Dermis microvascular lymphatic vessel endothelial cell (primary cell): ENCODE measurements at regions not wholly inside any gene's neighbourhood (a gene's known extent, or its start where the extent isn't known, plus 50 kb on each side); places are given as distances from the start of the nearest gene placed in this dataset.
"Not testable (repeated sequence)": the region's sequence is repeated elsewhere in the genome, so short reads cannot be mapped to it uniquely, and the experiment has no call there.

Source experiments
- DNase-seq, 2 donors: peaks; one replicate each; pipeline versions ENCODE4 v3.0.0 to v3.0.0-alpha.2; 2010; ENCODE audit warnings: low read depth in 2 of 2

DNA sequence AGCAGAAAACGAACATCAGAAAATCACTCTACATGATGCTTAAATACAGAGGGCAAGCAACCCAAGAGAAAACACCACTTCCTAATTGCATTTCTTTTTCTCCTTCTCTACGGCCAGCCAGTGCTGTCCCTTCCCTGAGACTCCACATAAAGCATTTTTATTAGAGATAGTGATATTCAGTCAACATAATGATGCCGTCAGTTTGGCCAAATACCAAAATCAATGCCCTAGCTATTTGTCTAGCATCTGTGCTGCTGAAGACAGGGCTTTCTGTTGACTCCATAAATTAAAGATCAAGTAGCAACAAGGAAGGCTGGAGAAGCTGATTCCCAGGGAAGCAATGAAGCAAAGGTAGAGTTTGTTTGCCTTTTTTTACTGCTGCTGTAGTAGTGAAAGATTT is 1024.9 kb downstream of the REEP3 start:
- no peak for DNase-seq

DNA sequence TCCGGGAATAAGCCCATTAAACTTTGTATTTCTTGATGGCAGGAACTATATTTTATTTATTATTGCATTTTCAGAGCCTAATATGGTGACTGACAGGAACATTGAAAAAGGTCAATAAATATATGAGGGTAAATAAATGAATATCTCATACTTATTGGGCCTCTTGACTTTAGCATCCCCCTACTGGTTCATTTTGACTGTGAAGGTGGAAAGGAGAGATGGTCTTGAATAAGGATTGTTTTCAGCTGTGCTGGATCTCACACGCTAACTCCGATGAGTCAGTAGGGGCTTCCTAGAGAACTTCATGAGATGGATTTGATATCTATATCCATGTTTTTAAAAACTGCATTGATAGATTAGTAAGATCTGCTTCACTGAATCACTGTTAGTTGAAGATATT is 1026.0 kb downstream of the REEP3 start:
- no peak for DNase-seq

DNA sequence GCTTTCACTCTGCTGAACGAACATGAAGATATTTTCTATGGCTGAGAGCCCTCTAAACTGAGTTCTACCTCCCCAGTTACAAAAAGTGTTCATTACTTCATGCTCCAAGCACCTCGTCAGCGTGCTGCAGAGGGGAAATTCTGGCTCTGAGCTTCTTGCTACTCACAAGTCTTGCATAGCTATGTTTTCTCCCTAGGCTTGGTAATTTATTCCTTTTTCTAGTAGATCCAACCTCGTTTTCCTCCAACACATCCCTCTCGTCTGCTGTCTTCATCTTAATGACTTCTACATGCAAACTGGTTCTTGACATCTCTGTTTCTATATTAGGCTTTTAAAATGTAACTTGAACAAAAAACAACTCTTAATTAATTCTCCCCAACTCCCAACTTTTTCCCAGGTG is 1034.5 kb downstream of the REEP3 start:
- no peak for DNase-seq

DNA sequence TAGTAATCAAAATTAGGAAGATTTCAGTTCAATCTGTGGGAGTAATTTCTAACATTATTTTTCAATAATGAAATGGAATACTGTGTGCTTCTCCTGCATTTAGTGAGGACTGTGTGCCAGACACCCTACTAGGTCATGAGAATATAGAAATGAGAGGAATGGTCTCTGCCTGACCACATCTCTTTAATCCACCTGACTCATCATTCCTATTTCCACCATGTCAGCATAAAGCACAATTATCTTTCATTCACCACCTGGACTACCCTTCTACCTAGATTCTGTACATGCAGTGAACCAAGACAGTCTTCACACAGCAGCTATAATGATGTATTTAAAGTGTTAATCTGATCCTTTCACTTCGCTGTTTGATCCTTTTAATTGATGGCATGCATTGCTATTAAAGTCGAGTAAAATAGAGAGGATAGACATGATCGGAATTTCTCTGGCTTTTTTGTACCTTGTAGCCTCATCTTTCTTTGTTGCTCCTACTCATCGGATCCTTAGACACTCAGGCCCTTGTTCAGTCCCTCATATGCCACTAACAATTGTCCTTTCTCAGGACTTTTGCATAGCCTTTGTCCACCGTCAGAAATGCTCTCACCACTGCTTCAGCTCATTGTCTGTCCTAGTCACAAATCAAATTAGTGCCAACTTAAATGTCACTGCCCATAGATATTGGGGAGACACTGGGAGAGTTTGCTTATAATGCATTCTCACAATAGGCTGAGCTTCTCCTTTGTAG is 1037.1 kb downstream of the REEP3 start:
- DNase-seq = no peak

DNA sequence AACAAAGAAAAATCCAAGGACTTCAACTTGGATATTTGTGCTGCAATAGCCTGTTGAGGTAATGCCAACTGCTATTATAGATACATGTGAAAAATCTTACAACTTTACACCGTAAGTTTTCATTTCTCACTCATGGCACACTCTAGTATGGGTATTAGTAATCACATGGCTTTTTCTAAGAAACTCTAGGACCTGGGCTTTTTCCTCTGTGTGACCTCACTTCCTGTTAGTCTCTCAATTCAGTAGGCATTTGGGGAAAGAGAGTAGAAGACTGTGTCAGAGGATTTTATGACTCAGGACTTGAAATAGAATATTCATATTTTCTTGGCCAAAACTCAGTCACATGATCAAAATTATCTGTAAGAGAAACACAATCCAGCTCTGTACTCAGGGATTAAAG is 1049.9 kb downstream of the REEP3 start:
- DNase-seq = no peak

DNA sequence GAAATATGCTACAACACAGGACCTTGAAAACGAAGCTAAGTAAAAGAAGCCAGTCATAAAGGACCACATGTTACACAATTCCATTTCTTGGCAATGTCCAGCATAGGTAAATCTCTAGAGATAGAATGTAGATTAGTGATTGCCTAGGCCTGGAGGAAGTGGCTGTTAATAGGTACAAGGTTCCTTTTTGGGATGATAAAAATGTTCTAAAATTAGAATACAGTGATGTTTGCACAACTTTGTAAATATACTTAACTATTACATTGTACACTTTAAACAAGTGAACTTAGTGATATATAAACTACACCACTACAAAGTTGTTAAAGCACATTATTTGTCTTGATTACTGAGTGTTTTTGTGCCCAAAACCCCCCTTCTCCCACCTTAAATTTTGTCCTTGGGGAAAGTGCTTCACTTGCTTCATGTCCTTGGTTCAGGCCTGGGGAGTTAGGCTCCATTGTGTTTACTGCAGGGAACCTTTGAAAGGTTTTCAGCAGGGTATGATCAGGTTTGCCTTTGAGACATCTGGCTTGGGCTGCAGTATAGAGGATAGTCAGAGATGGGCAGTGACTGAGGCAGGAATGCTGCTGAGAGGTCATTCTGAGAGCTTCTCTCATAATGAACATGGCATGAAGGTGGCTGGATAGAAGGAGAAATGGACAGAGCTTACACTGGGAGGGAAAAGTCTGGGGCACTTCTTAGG is 1052.6 kb downstream of the REEP3 start:
- no peak for DNase-seq

DNA sequence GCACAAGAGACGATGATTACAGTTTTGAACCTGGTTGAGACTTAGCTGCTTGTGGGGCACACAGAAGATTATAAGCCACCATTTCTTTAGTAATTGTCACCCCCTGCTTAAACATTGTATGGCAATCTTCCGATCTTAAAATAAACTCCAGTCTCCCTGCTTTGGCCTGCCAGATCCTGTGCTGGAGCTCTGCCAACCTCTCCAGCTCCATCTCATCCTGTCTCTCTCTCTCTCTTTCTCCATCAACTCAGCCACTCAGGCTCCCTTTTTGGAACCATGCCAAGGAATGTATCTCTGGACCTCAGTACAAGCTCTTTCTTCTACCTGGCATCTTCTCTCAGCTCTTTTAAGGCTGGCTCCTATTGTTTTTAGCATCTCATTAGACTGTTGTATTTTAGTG is 1053.2 kb downstream of the REEP3 start:
- DNase-seq = no peak

DNA sequence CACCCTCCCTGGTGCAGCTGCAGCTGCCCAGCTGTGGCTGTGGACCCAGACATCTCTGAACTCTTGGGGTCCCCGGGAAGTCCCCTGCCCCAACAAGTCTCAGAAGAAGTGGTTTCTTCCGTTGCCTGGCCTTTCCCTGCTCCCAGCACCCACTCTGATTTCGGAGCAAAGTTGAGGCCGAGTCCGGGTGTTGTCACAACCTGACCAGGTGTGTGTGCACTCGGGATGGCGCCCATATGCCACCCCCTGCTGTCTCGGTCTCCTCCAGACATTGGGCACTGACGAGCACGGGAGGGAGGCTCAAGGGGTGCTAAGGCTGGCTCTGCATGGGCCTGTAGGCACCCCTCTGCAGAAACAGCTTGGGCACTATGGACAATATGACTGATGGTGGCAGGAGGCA is 1055.3 kb downstream of the REEP3 start:
- no peak for DNase-seq

DNA sequence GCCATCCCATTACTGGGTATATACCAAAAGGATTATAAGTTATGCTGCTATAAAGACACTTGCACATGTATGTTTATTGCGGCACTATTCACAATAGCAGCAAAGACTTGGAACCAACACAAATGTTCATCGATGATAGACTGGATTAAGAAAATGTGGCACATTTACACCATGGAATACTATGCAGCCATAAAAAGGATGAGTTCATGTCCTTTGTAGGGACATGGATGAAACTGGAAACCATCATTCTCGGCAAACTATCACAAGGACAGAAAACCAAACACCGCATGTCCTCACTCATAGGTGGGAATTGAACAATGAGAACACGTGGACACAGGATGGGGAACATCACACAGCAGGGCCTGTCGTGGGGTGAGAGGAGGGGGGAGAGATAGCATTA is 1057.6 kb downstream of the REEP3 start:
- not testable (repeated sequence) for DNase-seq

DNA sequence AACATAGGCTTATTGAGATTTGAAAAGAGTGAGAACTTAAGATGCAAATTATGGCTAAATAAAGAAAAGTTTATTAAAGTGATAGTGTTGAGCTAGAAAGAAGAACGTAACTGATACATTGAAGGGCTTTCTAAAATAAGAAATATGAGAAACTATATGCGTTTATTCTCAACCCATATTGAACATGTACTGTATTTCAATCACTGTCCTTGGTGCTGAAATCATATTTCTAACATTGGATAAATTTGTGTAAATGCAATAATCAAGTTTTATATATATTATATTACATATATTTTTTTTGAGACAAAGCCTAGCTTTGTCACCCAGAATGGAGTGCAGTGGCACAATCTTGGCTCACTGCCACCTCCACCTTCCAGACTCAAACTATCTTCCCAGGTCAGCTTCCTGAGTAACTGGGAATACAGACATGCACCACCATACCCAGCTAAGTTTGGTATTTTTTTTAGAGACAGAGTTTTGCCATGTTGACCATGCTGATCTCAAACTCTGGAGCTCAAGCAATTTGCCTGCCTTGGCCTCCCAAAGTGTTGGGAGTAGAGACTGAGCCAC is 1065.8 kb downstream of the REEP3 start:
- DNase-seq = no peak

DNA sequence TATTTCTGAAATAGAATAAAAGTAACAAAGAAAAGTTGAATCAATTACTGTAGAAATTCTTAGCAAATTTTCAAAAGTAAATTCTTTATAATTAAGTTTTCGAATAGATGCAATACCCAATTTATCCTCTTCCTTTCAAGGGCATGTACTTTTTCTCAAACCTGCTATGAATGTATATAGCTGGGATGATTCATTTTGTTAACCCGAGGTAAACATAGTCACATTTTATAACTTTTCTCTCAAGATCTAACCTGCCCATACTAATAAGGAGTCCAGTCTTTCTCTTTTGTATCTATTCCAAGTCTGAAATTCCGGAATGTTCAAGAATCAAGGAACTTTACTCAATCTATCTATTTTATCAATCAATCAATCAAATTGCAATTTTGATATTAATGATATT is 1072.9 kb downstream of the REEP3 start:
- no peak for DNase-seq

DNA sequence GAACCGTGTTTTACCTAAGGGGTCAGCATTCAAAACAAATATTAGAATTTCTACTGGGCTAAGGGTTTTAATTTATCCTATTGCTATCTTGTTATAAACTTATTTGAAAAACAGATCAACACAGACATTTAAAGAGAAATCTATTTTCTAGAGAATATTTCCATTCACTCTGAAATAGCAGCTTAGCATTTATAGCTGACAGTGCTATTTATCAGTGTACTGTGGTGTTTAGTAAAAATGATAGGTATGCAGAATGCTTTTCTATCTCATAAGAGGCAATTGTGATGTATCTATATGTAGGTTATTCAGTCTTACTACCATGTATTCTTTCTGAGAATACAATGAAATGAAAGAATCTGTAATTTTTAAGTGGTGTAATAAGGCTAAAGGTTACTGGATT is 1077.4 kb downstream of the REEP3 start:
- DNase-seq = no peak

DNA sequence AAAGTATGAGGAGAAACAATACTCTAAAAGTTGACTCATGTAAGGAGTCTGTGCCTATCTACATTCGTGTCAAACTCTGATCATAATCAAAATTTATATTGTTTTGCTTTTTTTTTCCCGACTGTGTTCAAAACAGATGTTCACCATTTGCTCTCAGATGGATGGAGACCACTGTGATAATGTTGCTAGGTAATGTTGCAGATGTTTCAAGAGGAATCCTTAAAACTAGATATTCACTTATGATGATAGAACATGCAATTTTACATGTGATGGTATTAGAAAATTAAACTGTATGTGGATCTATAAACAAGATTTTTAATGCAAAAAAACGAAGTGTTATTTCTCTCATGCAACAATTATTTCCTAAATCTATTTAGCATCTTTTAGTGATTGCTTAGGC is 1080.1 kb downstream of the REEP3 start:
- DNase-seq = no peak

DNA sequence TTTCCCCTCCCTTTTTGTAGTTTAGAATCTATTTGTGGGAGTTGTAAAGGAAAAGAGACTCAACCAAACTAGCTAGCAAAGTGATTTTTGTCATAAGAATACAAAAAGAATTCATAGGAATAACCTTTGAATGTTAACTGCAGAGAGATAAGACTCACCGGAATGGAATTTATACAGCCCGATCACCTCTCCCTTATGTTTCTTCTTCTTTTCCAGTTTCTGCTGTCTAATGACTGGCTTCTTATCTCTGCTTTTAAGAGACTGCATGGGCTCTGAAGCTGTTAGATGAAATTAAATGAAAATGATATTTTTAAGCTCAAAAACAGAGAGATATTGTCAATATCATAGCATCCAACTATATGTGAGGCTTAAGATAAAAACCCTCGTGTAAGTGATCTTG is 1095.9 kb downstream of the REEP3 start:
- no peak for DNase-seq

DNA sequence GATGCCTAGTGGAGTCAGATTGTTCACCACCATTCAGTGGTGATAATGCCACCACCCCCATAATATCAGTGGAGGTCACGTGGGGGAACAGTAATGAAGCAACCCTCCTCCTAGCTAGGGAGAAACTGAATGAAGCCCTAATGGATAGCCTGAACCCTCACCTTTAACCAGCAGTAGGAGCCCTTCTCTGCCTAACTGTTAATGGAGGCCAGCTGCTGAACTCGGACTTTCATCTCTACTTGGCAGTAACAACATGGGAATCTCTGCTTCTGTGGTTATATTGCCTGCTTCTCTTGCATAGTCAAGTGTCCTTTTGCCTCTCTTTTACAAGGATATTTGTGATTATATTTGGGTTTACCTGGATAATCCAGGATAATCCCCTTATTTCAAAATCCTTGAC is 1097.9 kb downstream of the REEP3 start:
- no peak for DNase-seq

DNA sequence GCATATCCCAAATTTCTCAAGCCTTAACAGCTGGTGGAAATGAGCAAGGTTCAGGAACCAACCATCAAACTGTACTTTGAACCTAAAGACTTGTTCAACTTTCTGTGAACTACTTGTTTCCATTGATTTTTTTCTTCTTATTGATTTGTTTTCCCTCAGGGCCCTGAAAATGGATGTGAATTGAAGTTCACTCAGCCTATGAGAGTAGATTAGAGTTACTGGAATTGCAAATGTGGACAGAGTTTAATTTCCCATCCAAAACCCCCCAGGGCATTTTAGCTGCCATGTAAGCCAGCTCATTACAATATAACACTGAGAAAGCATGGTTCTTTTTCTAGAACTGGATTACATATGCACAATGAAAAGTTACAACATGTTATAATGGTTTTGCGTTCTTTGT is 1105.7 kb downstream of the REEP3 start:
- no peak for DNase-seq

DNA sequence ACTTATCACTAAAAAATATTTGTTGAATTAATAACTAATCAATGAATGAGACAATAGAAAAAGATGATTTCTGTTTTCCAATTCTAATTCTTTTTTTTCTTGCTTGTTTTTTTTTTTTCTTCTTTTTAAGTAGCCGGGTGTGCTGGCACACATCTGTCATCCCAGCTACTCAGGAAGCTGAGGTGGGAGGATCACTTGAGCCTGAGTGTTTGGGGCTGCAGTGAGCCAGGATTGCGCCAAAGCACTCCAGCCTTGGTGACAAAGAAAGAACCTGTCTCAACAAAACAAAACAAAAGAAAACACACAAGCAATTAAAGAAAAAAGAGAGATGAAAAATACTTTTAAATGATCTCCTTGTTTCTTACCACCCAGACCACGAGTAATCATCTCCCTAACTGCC is 1109.3 kb downstream of the REEP3 start:
- no peak for DNase-seq

DNA sequence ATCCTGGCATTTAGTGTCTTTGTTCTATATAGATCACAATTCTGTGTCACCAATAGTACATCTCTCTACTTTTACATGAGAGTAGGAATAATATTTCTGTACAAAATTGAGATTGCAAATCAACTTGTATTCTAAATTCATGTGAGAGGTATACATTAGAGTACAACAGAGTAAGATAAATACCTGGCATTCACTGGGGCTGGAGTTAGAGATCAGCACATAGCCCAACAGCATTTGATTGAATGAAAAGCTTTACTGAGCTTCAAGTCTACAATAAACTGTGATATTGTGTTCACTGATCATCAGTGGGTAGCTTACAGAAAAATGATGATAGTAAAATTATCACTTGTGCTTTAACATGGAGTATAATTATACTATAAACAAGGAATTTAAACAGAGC is 1114.7 kb downstream of the REEP3 start:
- no peak for DNase-seq

DNA sequence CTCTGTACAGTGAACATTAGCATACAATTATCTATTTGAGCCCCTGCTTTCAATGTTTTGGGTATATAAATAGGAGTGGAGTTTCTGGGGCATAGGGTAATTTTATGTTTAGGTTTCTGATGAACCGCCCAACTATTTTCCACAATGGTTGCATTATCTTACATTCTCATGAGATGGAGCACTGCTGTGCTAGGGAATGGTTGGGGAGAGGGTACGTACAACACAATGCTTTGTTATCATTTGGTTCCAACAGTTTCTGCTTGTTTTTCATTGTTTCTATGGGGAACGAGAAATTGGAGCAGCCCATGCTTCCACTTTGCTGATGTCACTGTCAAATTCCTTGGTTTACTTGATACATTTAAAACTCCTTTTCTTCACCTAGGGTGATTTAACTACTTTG is 1115.3 kb downstream of the REEP3 start:
- no peak for DNase-seq

DNA sequence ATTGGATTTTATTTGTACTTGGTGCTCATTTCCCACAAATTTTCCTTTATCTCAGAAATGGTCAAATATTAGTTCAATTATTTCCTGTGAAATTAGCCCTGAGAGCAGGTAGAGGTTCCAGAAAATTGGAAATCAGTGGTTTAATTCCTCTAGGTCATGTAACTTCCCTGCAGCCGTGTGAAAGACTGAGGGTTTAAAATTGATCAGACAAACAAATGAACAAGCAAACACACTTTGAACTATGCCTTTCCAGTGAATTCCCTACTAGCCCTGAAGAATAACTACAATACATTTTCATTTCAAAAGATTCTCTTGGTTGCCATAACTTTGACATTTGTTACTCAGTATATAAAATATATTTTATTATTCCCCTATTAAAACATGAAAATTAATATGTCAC is 1116.7 kb downstream of the REEP3 start:
- DNase-seq = no peak

DNA sequence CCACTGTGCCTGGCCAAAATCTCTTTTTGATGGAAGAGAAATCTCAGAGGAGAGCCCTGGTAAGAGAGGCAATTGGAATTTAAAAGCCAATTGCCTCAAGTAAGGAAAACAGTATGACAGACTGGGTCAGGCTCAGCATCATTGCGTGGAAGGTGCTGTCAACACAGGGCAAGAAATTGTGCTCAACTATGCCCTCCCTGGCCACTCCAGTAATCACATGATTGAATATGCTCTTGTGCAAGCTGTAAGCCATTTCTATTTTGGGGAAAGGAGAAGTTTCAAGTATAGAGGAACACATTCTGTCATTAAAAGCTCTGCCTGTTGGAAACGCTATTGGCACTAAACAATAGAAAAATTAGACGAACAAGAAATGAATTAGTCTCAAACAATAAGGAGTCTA is 1127.7 kb downstream of the REEP3 start:
- DNase-seq = no peak

DNA sequence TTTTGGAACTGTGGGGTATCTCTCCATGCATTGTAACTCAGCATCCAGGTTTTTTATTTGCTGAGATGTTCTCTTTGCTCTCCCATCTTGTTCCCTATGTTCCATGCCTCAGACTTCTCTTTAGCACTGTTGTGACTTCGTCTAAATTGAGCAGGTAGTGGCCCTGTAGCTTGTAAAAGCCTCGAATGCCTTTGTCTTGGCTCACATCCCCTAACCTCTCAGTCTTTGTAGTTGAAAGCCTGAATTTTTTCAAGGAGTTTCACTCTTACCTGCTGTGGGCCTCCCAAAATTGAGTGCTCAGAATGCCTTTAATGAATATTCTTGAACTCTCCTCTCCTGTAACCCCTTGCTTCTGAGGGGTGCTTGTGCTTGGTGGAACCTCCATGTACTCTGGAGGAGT is 1137.3 kb downstream of the REEP3 start:
- no peak for DNase-seq

DNA sequence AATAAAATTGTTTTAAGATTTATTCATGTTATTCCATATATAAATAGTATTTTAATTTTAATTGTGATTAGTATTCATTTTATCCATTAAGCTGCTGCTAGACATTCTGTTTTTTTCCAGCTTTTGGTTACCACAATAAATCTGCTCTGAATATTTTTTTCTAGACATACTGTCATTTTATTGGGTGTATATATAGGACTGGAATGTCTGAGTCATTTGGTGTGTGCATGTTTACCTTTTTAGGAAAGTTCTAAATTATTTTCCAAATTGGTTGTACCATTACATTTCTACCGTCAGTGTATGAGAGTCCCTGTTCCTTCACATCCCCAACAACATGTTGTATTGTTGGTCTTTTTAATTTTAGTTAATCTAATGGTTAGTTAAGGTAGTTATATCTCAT is 1138.1 kb downstream of the REEP3 start:
- no peak for DNase-seq
